ENCODE measurements at regions not wholly inside any gene's neighbourhood (a gene's known extent, or its start where the extent isn't known, plus 50 kb on each side); places are given as distances from the start of the nearest gene placed in this dataset.
A peak's percentile ranks its signal among the peaks of the same experiment; 100 is the strongest.

GRCh38 chr14:37939442-37940028, 268.2 kb upstream of the SSTR1 start:
- no peaks in the 10 kb centered on the region for H3K36me3 ChIP-seq (ENCODE audit: control insufficient read depth in 2 of 2, insufficient read depth in 1 of 2, low read length in 2 of 2)
- no peaks in the 10 kb centered on the region; the same call in 1 of the 2 replicates for H3K9me3 ChIP-seq (ENCODE audit: control insufficient read depth, insufficient read depth, low read depth, low read length)
- no peak overlapping the region for H3K4me3 ChIP-seq (ENCODE audit: low read depth, low read length)
- H3K27ac ChIP-seq (ENCODE audit: extremely low read depth, low read depth, low read length): no peak overlapping the region
- CTCF ChIA-PET: interaction anchor here (0.6 kb wide), 1 partner anchor 894 kb away, joined by 6 read pairs; no protein-coding TSS in a partner anchor
- TF ChIP-seq ZNF76 (tag by site-specific recombination; IDR thresholded peaks at IDR 0.05; ENCODE audit: borderline replicate concordance, low read depth) (no peak), ZNF362 (tag by site-specific recombination; IDR thresholded peaks at IDR 0.05) (no peak), KLF7 (tag by site-specific recombination; IDR thresholded peaks at IDR 0.05; ENCODE audit: borderline replicate concordance) (no peak), ZSCAN23 (tag by site-specific recombination; IDR thresholded peaks at IDR 0.05) (no peak)
- no peaks in the 10 kb centered on the region for H3K4me1 ChIP-seq (ENCODE audit: control insufficient read depth, insufficient read depth, low read length)
- POLR2A ChIA-PET: no interaction called here

- TF ChIP-seq GLI2 (tag by site-specific recombination; IDR thresholded peaks at IDR 0.05; ENCODE audit: borderline replicate concordance, low read depth): no peak
- no peak for TF ChIP-seq RBAK (tag by site-specific recombination; IDR thresholded peaks at IDR 0.05)
- TF ChIP-seq ZNF2 (tag by site-specific recombination; IDR thresholded peaks at IDR 0.05): no peak
- no peak for TF ChIP-seq ZNF501 (tag by site-specific recombination; IDR thresholded peaks at IDR 0.05)
- no peak for TF ChIP-seq ZNF221 (tag by site-specific recombination; IDR thresholded peaks at IDR 0.05; ENCODE audit: borderline replicate concordance)
- no peak for TF ChIP-seq BCL11A (tag by site-specific recombination; IDR thresholded peaks at IDR 0.05; ENCODE audit: low read depth)
- no peak for TF ChIP-seq ZNF580 (tag by site-specific recombination; IDR thresholded peaks at IDR 0.05)
- ChIA-PET POLR2A (no interaction called here), CTCF (interaction anchor here (0.6 kb wide), 2 partner anchors 43 to 600 kb away, joined by 3 to 4 read pairs; no protein-coding TSS in a partner anchor)
- H3K4me1 ChIP-seq (ENCODE audit: control insufficient read depth, insufficient read depth, low read length): no peaks in the 10 kb centered on the region
- no peak overlapping the region for H3K4me3 ChIP-seq (ENCODE audit: low read depth, low read length)
- no peak overlapping the region for H3K27ac ChIP-seq (ENCODE audit: extremely low read depth, low read depth, low read length)
- H3K36me3 ChIP-seq (ENCODE audit: control insufficient read depth in 2 of 2, insufficient read depth in 1 of 2, low read length in 2 of 2): no peaks in the 10 kb centered on the region
- no peaks in the 10 kb centered on the region; the same call in 1 of the 2 replicates for H3K9me3 ChIP-seq (ENCODE audit: control insufficient read depth, insufficient read depth, low read depth, low read length)
These were observed 261.7 kb upstream of the SSTR1 start for GRCh38 chr14:37945959-37946358.

- no peak for TF ChIP-seq ZNF704 (tag by site-specific recombination; IDR thresholded peaks at IDR 0.05)
- TF ChIP-seq SETDB1 (IDR thresholded peaks at IDR 0.05; ENCODE audit: insufficient read length, low read length): peak; percentile 62
- TF ChIP-seq IKZF3 (tag by site-specific recombination; IDR thresholded peaks at IDR 0.05): no peak
- peak; percentile 75 for TF ChIP-seq ZNF529 (tag by site-specific recombination; IDR thresholded peaks at IDR 0.05; ENCODE audit: insufficient replicate concordance)
- ChIA-PET POLR2A (no interaction called here), CTCF (no interaction called here)
- H3K4me3 ChIP-seq (ENCODE audit: low read depth, low read length): no peak overlapping the region
- no peaks in the 10 kb centered on the region; the same call in 1 of the 2 replicates for H3K9me3 ChIP-seq (ENCODE audit: control insufficient read depth, insufficient read depth, low read depth, low read length)
- H3K4me1 ChIP-seq (ENCODE audit: control insufficient read depth, insufficient read depth, low read length): no peaks in the 10 kb centered on the region
- no peak overlapping the region for H3K27ac ChIP-seq (ENCODE audit: extremely low read depth, low read depth, low read length)
- H3K36me3 ChIP-seq (ENCODE audit: control insufficient read depth in 2 of 2, insufficient read depth in 1 of 2, low read length in 2 of 2): no peaks in the 10 kb centered on the region
These were observed 260.9 kb upstream of the SSTR1 start for GRCh38 chr14:37946819-37947218.

- Histone ChIP-seq H3K36me3 (ENCODE audit: control insufficient read depth in 2 of 2, insufficient read depth in 1 of 2, low read length in 2 of 2) (no peaks in the 10 kb centered on the region), H3K9me3 (ENCODE audit: control insufficient read depth, insufficient read depth, low read depth, low read length) (no peaks in the 10 kb centered on the region; the same call in 1 of the 2 replicates), H3K4me3 (ENCODE audit: low read depth, low read length) (no peak overlapping the region), H3K27ac (ENCODE audit: extremely low read depth, low read depth, low read length) (no peak overlapping the region), H3K4me1 (ENCODE audit: control insufficient read depth, insufficient read depth, low read length) (no peaks in the 10 kb centered on the region)
- POLR2A ChIA-PET: no interaction called here
- TF ChIP-seq ZNF24 (tag by site-specific recombination; IDR thresholded peaks at IDR 0.05) (no peak), YY2 (tag by site-specific recombination; IDR thresholded peaks at IDR 0.05) (no peak), ZNF311 (tag by site-specific recombination; IDR thresholded peaks at IDR 0.05; ENCODE audit: borderline replicate concordance) (no peak)
- CTCF ChIA-PET: no interaction called here
These were observed 259.4 kb upstream of the SSTR1 start for GRCh38 chr14:37948266-37948665.
